Liver (tissue), 8 donors: ENCODE measurements at regions not wholly inside any gene's neighbourhood (a gene's known extent, or its start where the extent isn't known, plus 50 kb on each side); places are given as distances from the start of the nearest gene placed in this dataset.

ENCODE experiments used
- DNase-seq: peaks from one replicate; pipeline ENCODE4 v3.0.0-alpha.2; 2017; ENCODE audit warnings: low spot score
- H3K27ac ChIP-seq, 2 donors: one replicate each; pipeline ENCODE4 v1.7.0; 2013; ENCODE audit warnings: inconsistent platforms in 2 of 2, low read length in 2 of 2, control low read depth in 1 of 2, low read depth in 1 of 2, mild to moderate bottlenecking in 1 of 2
- H3K27me3 ChIP-seq, 4 donors: one replicate each; pipeline versions ENCODE4 v1.6.1 to v1.7.0; 2013; ENCODE audit warnings: low read length in 3 of 4, inconsistent platforms in 1 of 4, mild to moderate bottlenecking in 1 of 4, moderate library complexity in 1 of 4; ENCODE audit not compliant: control insufficient read depth in 4 of 4, insufficient read depth in 4 of 4
- H3K36me3 ChIP-seq, 4 donors: one replicate each; pipeline versions ENCODE4 v1.6.1 to v1.7.0; 2013; ENCODE audit warnings: low read length in 3 of 4, mild to moderate bottlenecking in 3 of 4, low read depth in 1 of 4, moderate library complexity in 1 of 4; ENCODE audit not compliant: control insufficient read depth in 4 of 4, insufficient read depth in 3 of 4
- H3K4me1 ChIP-seq, 4 donors: one replicate each; pipeline versions ENCODE4 v1.6.1 to v1.7.0; 2013; ENCODE audit warnings: low read length in 3 of 4, mild to moderate bottlenecking in 3 of 4, moderate library complexity in 1 of 4; ENCODE audit not compliant: control insufficient read depth in 4 of 4, insufficient read depth in 4 of 4
- H3K4me3 ChIP-seq, 3 donors: one replicate each; pipeline versions ENCODE4 v1.6.1 to v1.7.0; 2013; ENCODE audit warnings: low read length in 3 of 3, control low read depth in 1 of 3, low read depth in 1 of 3, mild to moderate bottlenecking in 1 of 3
- H3K9ac ChIP-seq, 2 donors: one replicate each; pipeline ENCODE4 v1.7.0; 2013; ENCODE audit warnings: low read length in 2 of 2, mild to moderate bottlenecking in 2 of 2, moderate library complexity in 2 of 2, control low read depth in 1 of 2, low read depth in 1 of 2
- H3K9me3 ChIP-seq, 4 donors: one replicate each; pipeline versions ENCODE4 v1.6.1 to v1.7.0; 2013; ENCODE audit warnings: low read length in 3 of 4; ENCODE audit not compliant: control insufficient read depth in 4 of 4
- ATF3 ChIP-seq: IDR thresholded peaks from 2 replicates; pipeline ENCODE4 v1.6.1; 2016; ENCODE audit warnings: antibody characterized with exemption
- CTCF ChIP-seq: fragments of 150-350 bp; IDR thresholded peaks from 2 replicates; pipeline ENCODE4 v1.5.1; 2017; ENCODE audit warnings: improper control_type of control experiment, low read depth, low read length; ENCODE audit not compliant: missing input control
- EGR1 ChIP-seq, 2 donors: IDR thresholded peaks; 2 replicates each; pipeline ENCODE4 v1.6.1; 2016 to 2018; ENCODE audit warnings: antibody characterized with exemption in 2 of 2, low read depth in 2 of 2
- FOXA2 ChIP-seq: IDR thresholded peaks from 2 replicates; pipeline ENCODE4 v1.6.1; 2016; ENCODE audit warnings: antibody characterized with exemption
- GABPA ChIP-seq, 2 donors: IDR thresholded peaks in 1 of 2; conservative IDR thresholded peaks in 1 of 2; 2 replicates each; pipeline ENCODE4 v1.6.1; 2016; ENCODE audit warnings: antibody characterized with exemption in 2 of 2, mild to moderate bottlenecking in 1 of 2, moderate library complexity in 1 of 2
- HNF4A ChIP-seq, 2 donors: conservative IDR thresholded peaks; 2 replicates each; pipeline ENCODE4 v1.6.1; 2016; ENCODE audit warnings: antibody characterized with exemption in 2 of 2, mild to moderate bottlenecking in 2 of 2
- JUND ChIP-seq, 2 donors: IDR thresholded peaks; 2 replicates each; pipeline ENCODE4 v1.6.1; 2016; ENCODE audit warnings: antibody characterized with exemption in 2 of 2
- NR2F2 ChIP-seq: IDR thresholded peaks from 2 replicates; pipeline ENCODE4 v1.6.1; 2016; ENCODE audit warnings: antibody characterized with exemption
- REST ChIP-seq: IDR thresholded peaks from 2 replicates; pipeline ENCODE4 v1.6.1; 2016; ENCODE audit warnings: antibody characterized with exemption, mild to moderate bottlenecking
- RXRA ChIP-seq, 2 donors: IDR thresholded peaks; 2 replicates each; pipeline ENCODE4 v1.6.1; 2017 to 2018; ENCODE audit warnings: antibody characterized with exemption in 2 of 2, mild to moderate bottlenecking in 1 of 2
- SP1 ChIP-seq: IDR thresholded peaks from 2 replicates; pipeline ENCODE4 v1.6.1; 2018; ENCODE audit warnings: antibody characterized with exemption, mild to moderate bottlenecking
- TAF1 ChIP-seq: conservative IDR thresholded peaks from 2 replicates; pipeline ENCODE4 v1.6.1; 2016; ENCODE audit warnings: antibody characterized with exemption, mild to moderate bottlenecking
- YY1 ChIP-seq: IDR thresholded peaks from 2 replicates; pipeline ENCODE4 v1.6.1; 2016; ENCODE audit warnings: antibody characterized with exemption, mild to moderate bottlenecking
- ZBTB33 ChIP-seq: IDR thresholded peaks from 2 replicates; pipeline ENCODE4 v1.6.1; 2016; ENCODE audit warnings: antibody characterized with exemption
- WGBS: extraction: QIAGEN DNeasy Blood & Tissue Kit; methylation state at CpG from one replicate; pipeline ENCODE4 v1.1.7; 2013; 5-methylcytosine and 5-hydroxymethylcytosine counted together
- donor health status: healthy.
- donor health status: healthy.
- donor health status: healthy.
- donor health status: healthy.
- donor health status: healthy.

GRCh38 chr13:106238690-106239089 lies 296.8 kb downstream of the EFNB2 start (continued):
- no peak for TF ChIP-seq TAF1
- TF ChIP-seq YY1: no peak
- TF ChIP-seq RXRA (IDR thresholded peaks at IDR 0.05): no peak

- no peak for DNase-seq
- 71% methylated on average over 9 of the region's 9 CpGs for WGBS
These were observed 300.8 kb downstream of the EFNB2 start for GRCh38 chr13:106234636-106235035.

More at GRCh38 chr13:106234636-106235035, 300.8 kb downstream of the EFNB2 start:
- Histone ChIP-seq H3K4me1 (no peaks in the 10 kb centered on the region), H3K4me3 (no peak overlapping the region), H3K36me3 (no peaks in the 10 kb centered on the region), H3K9ac (no peak overlapping the region), H3K27ac (no peak overlapping the region), H3K9me3 (no peaks in the 10 kb centered on the region), H3K27me3 (no peaks in the 10 kb centered on the region)
- no peak for TF ChIP-seq CTCF
- TF ChIP-seq GABPA (IDR thresholded peaks at IDR 0.05 in 1 of 2, conservative IDR thresholded peaks at IDR 0.05 in 1 of 2): no peak
- no peak for TF ChIP-seq ZBTB33
- TF ChIP-seq REST: no peak
- TF ChIP-seq EGR1 (IDR thresholded peaks at IDR 0.05; ENCODE audit: low read depth in 2 of 2): no peak
- no peak for TF ChIP-seq JUND (IDR thresholded peaks at IDR 0.05)
- TF ChIP-seq SP1: no peak
- no peak for TF ChIP-seq ATF3
- TF ChIP-seq HNF4A (conservative IDR thresholded peaks at IDR 0.05): no peak
- no peak for TF ChIP-seq NR2F2
- TF ChIP-seq YY1: no peak
- TF ChIP-seq FOXA2: no peak
- no peak for TF ChIP-seq TAF1
